BLaER1 treated with 17β-estradiol and CSF1 and Interleukin-3, amounts not matched to agents 10 nM and 100 nM (cell line): ENCODE measurements at regions not wholly inside any gene's neighbourhood (a gene's known extent, or its start where the extent isn't known, plus 50 kb on each side); places are given as distances from the start of the nearest gene placed in this dataset.

Source experiments
- H3K27ac ChIP-seq, 11 experiments: shearing (Covaris generic); formaldehyde crosslinking; 2 replicates each; pipeline ENCODE4 v1.8.1; 2022
- H3K27me3 ChIP-seq, 11 experiments: shearing (Covaris generic); formaldehyde crosslinking; 2 replicates each; pipeline ENCODE4 v1.8.1; 2022
- H3K36me3 ChIP-seq, 11 experiments: shearing (Covaris generic); formaldehyde crosslinking; 2 replicates each; pipeline ENCODE4 v1.8.1; 2022
- H3K4me1 ChIP-seq, 10 experiments: shearing (Covaris generic); formaldehyde crosslinking; 2 replicates each; pipeline ENCODE4 v1.8.1; 2022
- H3K4me2 ChIP-seq, 11 experiments: shearing (Covaris generic); formaldehyde crosslinking; 2 replicates each; pipeline ENCODE4 v1.8.1; 2022
- H3K4me3 ChIP-seq, 10 experiments: shearing (Covaris generic); formaldehyde crosslinking; 2 replicates each; pipeline ENCODE4 v1.8.1; 2022
- H3K9ac ChIP-seq, 11 experiments: shearing (Covaris generic); formaldehyde crosslinking; 2 replicates each; pipeline ENCODE4 v1.8.1; 2022
- H3K9me3 ChIP-seq, 11 experiments: shearing (Covaris generic); formaldehyde crosslinking; replicated peaks in 1 of 11; 2 replicates each; pipeline ENCODE4 v1.8.1; 2022
- H4K20me1 ChIP-seq, 11 experiments: shearing (Covaris generic); formaldehyde crosslinking; 2 replicates each; pipeline ENCODE4 v1.8.1; 2022
- Cebpa-rat ChIP-seq, 11 experiments: shearing (Covaris generic); IDR thresholded peaks; 2 replicates each; pipeline ENCODE4 v1.8.1; 2022

- Histone ChIP-seq H3K27ac (no peak overlapping the region), H3K9me3 (peaks cover 0 to 11% (median 0%) of the 10 kb centered on the region in 11 experiments; a peak in 6 of 22 replicates), H3K9ac (no peak overlapping the region), H3K36me3 (no peaks in the 10 kb centered on the region), H3K4me3 (no peak overlapping the region), H4K20me1 (no peaks in the 10 kb centered on the region), H3K27me3 (no peaks in the 10 kb centered on the region), H3K4me2 (0 out of 22 replicates have a peak overlapping the region, but pooled peaks of 1 of the 11 experiments have one; percentile 13), H3K4me1 (peaks cover 0 to 45% (median 6%) of the 10 kb centered on the region in 10 experiments; a peak in 10 of 20 replicates)
- TF ChIP-seq Cebpa-rat (IDR thresholded peaks at IDR 0.05) = no peak
Observed at GRCh38 chr3:46146548-46146947, 61.6 kb downstream of the CCR1 start.

- H3K4me2 ChIP-seq = no peak overlapping the region
- TF ChIP-seq Cebpa-rat (IDR thresholded peaks at IDR 0.05) = no peak
Observed at GRCh38 chr3:46146021-46146420, 62.1 kb downstream of the CCR1 start.

GRCh38 chr3:46145147-46145546 is 63.0 kb downstream of the CCR1 start:
- Histone ChIP-seq H3K27ac (peak overlapping the region in 2 of 11 experiments; percentile 18 to 23; a peak in 1 of 22 replicates), H3K9ac (no peak overlapping the region), H3K36me3 (no peaks in the 10 kb centered on the region), H3K27me3 (no peaks in the 10 kb centered on the region), H3K9me3 (peaks cover 0 to 19% (median 4%) of the 10 kb centered on the region in 11 experiments; a peak in 8 of 22 replicates), H3K4me1 (peaks cover 0 to 52% (median 6%) of the 10 kb centered on the region in 10 experiments; a peak in 10 of 20 replicates), H3K4me3 (no peak overlapping the region), H4K20me1 (no peaks in the 10 kb centered on the region), H3K4me2 (peak overlapping the region in 2 of 11 experiments; percentile 71 to 82; a peak in 4 of 22 replicates)
- no peak for TF ChIP-seq Cebpa-rat (IDR thresholded peaks at IDR 0.05)

More at GRCh38 chr3:46146021-46146420, 62.1 kb downstream of the CCR1 start:
- no peaks in the 10 kb centered on the region for H4K20me1 ChIP-seq
- H3K27me3 ChIP-seq = no peaks in the 10 kb centered on the region
- peaks cover 0 to 51% (median 6%) of the 10 kb centered on the region in 10 experiments; a peak in 10 of 20 replicates for H3K4me1 ChIP-seq
- H3K36me3 ChIP-seq = no peaks in the 10 kb centered on the region
- no peak overlapping the region for H3K9ac ChIP-seq
- peaks cover 0 to 15% (median under 1%) of the 10 kb centered on the region in 11 experiments; a peak in 8 of 22 replicates for H3K9me3 ChIP-seq
- H3K4me3 ChIP-seq = no peak overlapping the region
- no peak overlapping the region for H3K27ac ChIP-seq

GRCh38 chr3:46143951-46144473 is 64.1 kb downstream of the CCR1 start:
- Histone ChIP-seq H3K27ac (peak overlapping the region in 6 of 11 experiments; percentile 18 to 54 (median 28); a peak in 9 of 22 replicates), H3K36me3 (no peaks in the 10 kb centered on the region), H3K27me3 (no peaks in the 10 kb centered on the region), H3K9ac (peak overlapping the region in 2 of 11 experiments; percentile 2 to 53; a peak in 3 of 22 replicates), H3K4me2 (peak overlapping the region in 5 of 11 experiments; percentile 44 to 82 (median 71); a peak in 10 of 22 replicates), H3K4me3 (no peak overlapping the region), H3K9me3 (peaks cover 0 to 23% (median 4%) of the 10 kb centered on the region in 11 experiments; a peak in 8 of 22 replicates), H3K4me1 (peaks cover 0 to 58% (median 6%) of the 10 kb centered on the region in 10 experiments; a peak in 10 of 20 replicates), H4K20me1 (no peaks in the 10 kb centered on the region)
- TF ChIP-seq Cebpa-rat (IDR thresholded peaks at IDR 0.05) = no peak

- no peak overlapping the region for H3K4me3 ChIP-seq
- no peaks in the 10 kb centered on the region for H4K20me1 ChIP-seq
- no peaks in the 10 kb centered on the region for H3K27me3 ChIP-seq
- peaks cover 0 to 14% (median 4%) of the 10 kb centered on the region in 11 experiments; a peak in 8 of 22 replicates for H3K9me3 ChIP-seq
- H3K4me1 ChIP-seq = peaks cover 0 to 80% (median 6%) of the 10 kb centered on the region in 10 experiments; a peak in 10 of 20 replicates
- H3K36me3 ChIP-seq = no peaks in the 10 kb centered on the region
- no peak overlapping the region for H3K9ac ChIP-seq
- TF ChIP-seq Cebpa-rat (IDR thresholded peaks at IDR 0.05) = no peak
- H3K27ac ChIP-seq = peak overlapping the region in 3 of 11 experiments; percentile 26 to 43 (median 43); a peak in 3 of 22 replicates
- peak overlapping the region in 4 of 11 experiments; percentile 46 to 82 (median 59); a peak in 9 of 22 replicates for H3K4me2 ChIP-seq
Observed at GRCh38 chr3:46141813-46142212, 66.3 kb downstream of the CCR1 start.

GRCh38 chr3:46138581-46138980 is 69.5 kb downstream of the CCR1 start:
- TF ChIP-seq Cebpa-rat (IDR thresholded peaks at IDR 0.05) = no peak
- Histone ChIP-seq H3K4me2 (peak overlapping the region in 3 of 11 experiments; percentile 43 to 64 (median 63); a peak in 6 of 22 replicates), H3K4me3 (no peak overlapping the region), H3K36me3 (no peaks in the 10 kb centered on the region), H3K27me3 (no peaks in the 10 kb centered on the region), H4K20me1 (no peaks in the 10 kb centered on the region), H3K27ac (no peak overlapping the region), H3K4me1 (peaks cover 0 to 87% (median 8%) of the 10 kb centered on the region in 10 experiments; a peak in 10 of 20 replicates), H3K9me3 (peaks cover 0 to 12% (median 4%) of the 10 kb centered on the region in 11 experiments; a peak in 8 of 22 replicates), H3K9ac (no peak overlapping the region)

GRCh38 chr3:46135475-46135874 is 72.6 kb downstream of the CCR1 start:
- no peak overlapping the region for H3K4me3 ChIP-seq
- peaks cover 0 to 4% (median 0%) of the 10 kb centered on the region in 11 experiments; a peak in 2 of 22 replicates for H3K9me3 ChIP-seq
- peaks cover 0 to 92% (median 15%) of the 10 kb centered on the region in 10 experiments; a peak in 14 of 20 replicates for H3K4me1 ChIP-seq
- TF ChIP-seq Cebpa-rat (IDR thresholded peaks at IDR 0.05) = no peak
- no peaks in the 10 kb centered on the region for H4K20me1 ChIP-seq
- H3K27me3 ChIP-seq = no peaks in the 10 kb centered on the region
- peak overlapping the region in 3 of 11 experiments; percentile 22 to 48 (median 37); a peak in 3 of 22 replicates for H3K9ac ChIP-seq
- peak overlapping the region in 5 of 11 experiments; percentile 16 to 60 (median 45); a peak in 9 of 22 replicates for H3K27ac ChIP-seq
- H3K36me3 ChIP-seq = no peaks in the 10 kb centered on the region
- H3K4me2 ChIP-seq = peak overlapping the region in 5 of 11 experiments; percentile 49 to 94 (median 77); a peak in 10 of 22 replicates

- Histone ChIP-seq H3K36me3 (no peaks in the 10 kb centered on the region), H3K4me2 (peak overlapping the region in 3 of 11 experiments; percentile 71 to 94 (median 83); a peak in 6 of 22 replicates), H3K27me3 (no peaks in the 10 kb centered on the region), H3K4me1 (peaks cover 5 to 100% (median 29%) of the 10 kb centered on the region in 10 experiments; a peak in 17 of 20 replicates), H3K9me3 (peaks cover 0 to 3% (median 0%) of the 10 kb centered on the region in 11 experiments; a peak in 1 of 22 replicates), H3K27ac (peak overlapping the region in 3 of 11 experiments; percentile 5 to 95 (median 84); a peak in 3 of 22 replicates), H4K20me1 (no peaks in the 10 kb centered on the region), H3K4me3 (no peak overlapping the region), H3K9ac (no peak overlapping the region)
- no peak for TF ChIP-seq Cebpa-rat (IDR thresholded peaks at IDR 0.05)
Observed at GRCh38 chr3:46133285-46133684, 74.8 kb downstream of the CCR1 start.

- peaks cover 5 to 100% (median 29%) of the 10 kb centered on the region in 10 experiments; a peak in 17 of 20 replicates for H3K4me1 ChIP-seq
- H3K4me2 ChIP-seq = peak overlapping the region in 3 of 11 experiments; percentile 71 to 94 (median 83); a peak in 6 of 22 replicates
- no peak for TF ChIP-seq Cebpa-rat (IDR thresholded peaks at IDR 0.05)
- H3K36me3 ChIP-seq = no peaks in the 10 kb centered on the region
- no peaks in the 10 kb centered on the region for H4K20me1 ChIP-seq
- peaks cover 0 to 3% (median 0%) of the 10 kb centered on the region in 11 experiments; a peak in 2 of 22 replicates for H3K9me3 ChIP-seq
- H3K27ac ChIP-seq = peak overlapping the region in 4 of 11 experiments; percentile 33 to 95 (median 79); a peak in 5 of 22 replicates
- H3K4me3 ChIP-seq = no peak overlapping the region
- H3K27me3 ChIP-seq = no peaks in the 10 kb centered on the region
- peak overlapping the region in 1 of 11 experiments; percentile 11; a peak in 1 of 22 replicates for H3K9ac ChIP-seq
Observed at GRCh38 chr3:46132565-46132964, 75.5 kb downstream of the CCR1 start.
